H1 (cell line): ENCODE measurements at regions not wholly inside any gene's neighbourhood (a gene's known extent, or its start where the extent isn't known, plus 50 kb on each side); places are given as distances from the start of the nearest gene placed in this dataset.

Experiments
- CTCF ChIA-PET: fragments of 300-600 bp; sonication (Branson Sonifier 250); formaldehyde crosslinking; loops from one replicate; lab custom pipeline; 2021; ENCODE audit not compliant: partially characterized antibody; lab: Charles Lee
- POLR2A ChIA-PET: fragments of 300-600 bp; sonication (Branson Sonifier 250); formaldehyde crosslinking; loops from one replicate; lab custom pipeline; 2021; ENCODE audit warnings: inconsistent platforms; ENCODE audit not compliant: partially characterized antibody; lab: Charles Lee
- DNase-seq, 2 experiments: peaks; one replicate each; pipeline versions ENCODE4 v3.0.0 to v3.0.0-alpha.2; 2010 to 2022; ENCODE audit warnings: low spot score in 2 of 2, low read depth in 1 of 2, mixed read lengths in 1 of 2
- FAIRE-seq: peaks from 2 replicates; lab custom pipeline; 2011; peaks lifted over from hg19 to GRCh38; lab: Jason Lieb, UNC
- H2AFZ ChIP-seq: 2 replicates; pipeline ENCODE4 v1.8.1; 2012; ENCODE audit warnings: low read length, inconsistent platforms
- H2AK5ac ChIP-seq: 2 replicates; pipeline ENCODE4 v1.6.1; 2013; ENCODE audit warnings: low read depth, low read length
- H2BK120ac ChIP-seq: replicated peaks from 2 replicates; pipeline ENCODE3; 2013; ENCODE audit warnings: low read depth, low read length, inconsistent platforms
- H2BK12ac ChIP-seq: 2 replicates; pipeline ENCODE4 v1.6.1; 2013; ENCODE audit warnings: low read depth, low read length
- H2BK15ac ChIP-seq: 2 replicates; pipeline ENCODE4 v1.6.1; 2013; ENCODE audit warnings: low read length
- H2BK20ac ChIP-seq: 2 replicates; pipeline ENCODE4 v1.6.1; 2013; ENCODE audit warnings: low read length
- H2BK5ac ChIP-seq: 2 replicates; pipeline ENCODE4 v1.6.1; 2013; ENCODE audit warnings: low read depth, low read length
- H3K14ac ChIP-seq: 2 replicates; pipeline ENCODE4 v1.6.1; 2013; ENCODE audit warnings: inconsistent platforms; ENCODE audit not compliant: insufficient read length
- H3K18ac ChIP-seq: 2 replicates; pipeline ENCODE4 v1.6.1; 2013; ENCODE audit warnings: low read length; ENCODE audit errors: extremely low read depth
- H3K23ac ChIP-seq: 2 replicates; pipeline ENCODE4 v1.6.1; 2013; ENCODE audit warnings: inconsistent platforms; ENCODE audit not compliant: insufficient read length
- H3K23me2 ChIP-seq: 2 replicates; pipeline ENCODE4 v1.6.1; 2013; ENCODE audit warnings: low read depth, low read length
- H3K27ac ChIP-seq: 2 replicates; pipeline ENCODE4 v1.6.1; 2011; ENCODE audit warnings: low read depth, low read length, inconsistent platforms
- H3K27me3 ChIP-seq, 4 experiments: replicated peaks in 1 of 4; 1 replicate in 1 of 4; 2 replicates in 3 of 4; pipeline versions ENCODE4 v1.6.1 to v1.8.1; 2011 to 2013; ENCODE audit warnings: low read length in 3 of 4, mild to moderate bottlenecking in 3 of 4, inconsistent platforms in 2 of 4, mixed read lengths in 2 of 4, moderate library complexity in 1 of 4; ENCODE audit not compliant: control insufficient read depth in 3 of 4, insufficient read depth in 3 of 4; ENCODE audit errors: extremely low read depth in 1 of 4
- H3K36me3 ChIP-seq, 4 experiments: 2 replicates each; pipeline versions ENCODE4 v1.6.1 to v1.8.1; 2011 to 2013; ENCODE audit warnings: mild to moderate bottlenecking in 4 of 4, low read length in 3 of 4, moderate library complexity in 2 of 4, control low read depth in 1 of 4, inconsistent platforms in 1 of 4; ENCODE audit not compliant: insufficient read depth in 4 of 4, control insufficient read depth in 2 of 4
- H3K4ac ChIP-seq: replicated peaks from 2 replicates; pipeline ENCODE3; 2013; ENCODE audit warnings: low read length, low read depth, mixed read lengths, inconsistent platforms; ENCODE audit not compliant: insufficient read length
- H3K4me1 ChIP-seq, 4 experiments: replicated peaks in 1 of 4; 1 replicate in 1 of 4; 2 replicates in 3 of 4; pipeline versions ENCODE4 v1.6.1 to v1.8.1; 2011 to 2013; ENCODE audit warnings: low read length in 3 of 4, inconsistent platforms in 2 of 4, mixed read lengths in 1 of 4; ENCODE audit not compliant: insufficient read depth in 4 of 4, control insufficient read depth in 3 of 4
- H3K4me2 ChIP-seq, 2 experiments: 2 replicates each; pipeline versions ENCODE4 v1.6.1 to v1.8.1; 2011 to 2013; ENCODE audit warnings: low read depth in 2 of 2, low read length in 2 of 2, control low read depth in 1 of 2, inconsistent platforms in 1 of 2, mild to moderate bottlenecking in 1 of 2; ENCODE audit not compliant: insufficient read depth in 1 of 2
- H3K4me3 ChIP-seq, 4 experiments: fragments of 200-600, 300-600 bp in 1 of 4; sonication (generic), shearing (Covaris generic), sonication (Bioruptor Twin) in 1 of 4; 2 replicates each; pipeline versions ENCODE4 v1.5.1 to v1.8.1; 2011 to 2016; ENCODE audit warnings: low read length in 4 of 4, low read depth in 3 of 4, control low read depth in 2 of 4, inconsistent platforms in 2 of 4, mild to moderate bottlenecking in 2 of 4, mixed read lengths in 1 of 4, moderate library complexity in 1 of 4; ENCODE audit not compliant: insufficient read depth in 2 of 4; ENCODE audit errors: extremely low read depth in 1 of 4
- H3K56ac ChIP-seq: replicated peaks from 2 replicates; pipeline ENCODE3; 2013; ENCODE audit warnings: low read depth, mild to moderate bottlenecking, mixed read lengths, low read length, inconsistent platforms; ENCODE audit not compliant: insufficient read length
- H3K79me1 ChIP-seq: 2 replicates; pipeline ENCODE4 v1.6.1; 2013; ENCODE audit warnings: low read depth, low read length, control low read depth
- H3K79me2 ChIP-seq, 2 experiments: 2 replicates each; pipeline versions ENCODE4 v1.6.1 to v1.8.1; 2012 to 2013; ENCODE audit warnings: low read length in 2 of 2, mild to moderate bottlenecking in 2 of 2, inconsistent platforms in 1 of 2; ENCODE audit not compliant: insufficient read depth in 2 of 2, control insufficient read depth in 1 of 2
- H3K9ac ChIP-seq, 4 experiments: replicated peaks in 1 of 4; 1 replicate in 1 of 4; 2 replicates in 3 of 4; pipeline versions ENCODE4 v1.6.1 to v1.8.1; 2011 to 2013; ENCODE audit warnings: low read depth in 3 of 4, low read length in 3 of 4, control low read depth in 2 of 4, mild to moderate bottlenecking in 2 of 4, moderate library complexity in 2 of 4, inconsistent platforms in 1 of 4; ENCODE audit errors: extremely low read depth in 1 of 4
- H3K9me3 ChIP-seq, 2 experiments: 2 replicates each; pipeline versions ENCODE4 v1.6.1 to v1.8.1; 2012 to 2013; ENCODE audit warnings: mild to moderate bottlenecking in 2 of 2, moderate library complexity in 2 of 2, control low read depth in 1 of 2, inconsistent platforms in 1 of 2, low read depth in 1 of 2, low read length in 1 of 2, mixed read lengths in 1 of 2; ENCODE audit not compliant: insufficient read depth in 2 of 2
- H4K20me1 ChIP-seq, 2 experiments: replicated peaks in 1 of 2; 2 replicates each; pipeline versions ENCODE3 to v1.8.1; 2011 to 2013; ENCODE audit warnings: inconsistent platforms in 2 of 2, low read length in 2 of 2, mild to moderate bottlenecking in 1 of 2; ENCODE audit not compliant: insufficient read depth in 2 of 2, control insufficient read depth in 1 of 2
- H4K5ac ChIP-seq: 2 replicates; pipeline ENCODE4 v1.6.1; 2013; ENCODE audit warnings: low read length, low read depth, mixed read lengths, inconsistent platforms; ENCODE audit not compliant: insufficient read length
- H4K8ac ChIP-seq: 2 replicates; pipeline ENCODE4 v1.8.0; 2013; ENCODE audit warnings: mild to moderate bottlenecking, moderate library complexity, low read length, inconsistent platforms; ENCODE audit not compliant: insufficient read depth; ENCODE audit errors: extremely low read depth
- H4K91ac ChIP-seq: replicated peaks from 2 replicates; pipeline ENCODE3; 2013; ENCODE audit warnings: low read length, mixed read lengths, inconsistent platforms; ENCODE audit not compliant: insufficient read length
- ASH2L ChIP-seq: fragments of 200-600, 300-600 bp; sonication (generic); IDR thresholded peaks from one replicate; pipeline ENCODE4 v1.7.1; 2017; ENCODE audit warnings: low read length
- CBX8 ChIP-seq: fragments of 300-800, 300-1000 bp; sonication (generic); IDR thresholded peaks from 2 replicates; pipeline ENCODE4 v1.7.1; 2016; ENCODE audit warnings: low read depth, low read length, borderline replicate concordance
- CTBP2 ChIP-seq: IDR thresholded peaks from 2 replicates; pipeline ENCODE4 v1.7.0; 2011; ENCODE audit warnings: borderline replicate concordance, mild to moderate bottlenecking, moderate library complexity, mixed read lengths, low read length; ENCODE audit not compliant: insufficient read depth, insufficient read length
- EZH2 ChIP-seq: fragments of 200-600 bp; sonication (generic); IDR thresholded peaks from 2 replicates; pipeline ENCODE4 v1.7.1; 2012; ENCODE audit warnings: low read depth, mild to moderate bottlenecking, moderate library complexity, low read length, inconsistent platforms; ENCODE audit not compliant: severe bottlenecking
- HDAC2 ChIP-seq, 2 experiments: fragments of 300-600 bp in 1 of 2; sonication (generic) in 1 of 2; IDR thresholded peaks; 2 replicates each; pipeline ENCODE4 v1.6.1; 2011 to 2012; ENCODE audit warnings: low read depth in 2 of 2, low read length in 2 of 2, mild to moderate bottlenecking in 2 of 2, moderate library complexity in 2 of 2, borderline replicate concordance in 1 of 2, inconsistent platforms in 1 of 2
- KDM1A ChIP-seq: fragments of 200-600, 300-600 bp; sonication (generic); IDR thresholded peaks from 2 replicates; pipeline ENCODE4 v1.7.1; 2016; ENCODE audit warnings: mild to moderate bottlenecking, low read length, borderline replicate concordance
- MAX ChIP-seq: IDR thresholded peaks from 2 replicates; pipeline ENCODE4 v1.6.1; 2012; ENCODE audit warnings: inconsistent platforms
- RBBP5 ChIP-seq: IDR thresholded peaks from 2 replicates; pipeline ENCODE4 v1.7.1; 2012; ENCODE audit warnings: low read depth, mild to moderate bottlenecking, inconsistent platforms, low read length, moderate library complexity, borderline replicate concordance
- RXRA ChIP-seq: IDR thresholded peaks from 2 replicates; pipeline ENCODE4 v1.6.1; 2011; ENCODE audit warnings: low read depth, mild to moderate bottlenecking, low read length, moderate library complexity; ENCODE audit not compliant: insufficient read depth
- SAP30 ChIP-seq: fragments of 300-600 bp; sonication (generic); IDR thresholded peaks from 2 replicates; pipeline ENCODE4 v1.7.1; 2012; ENCODE audit warnings: low read length, moderate library complexity, mild to moderate bottlenecking, inconsistent platforms; ENCODE audit not compliant: insufficient read depth, insufficient replicate concordance
- SP4 ChIP-seq: IDR thresholded peaks from 2 replicates; pipeline ENCODE4 v1.6.1; 2012; ENCODE audit warnings: low read length, inconsistent platforms
- SRF ChIP-seq: IDR thresholded peaks from 2 replicates; pipeline ENCODE4 v1.6.1; 2011; ENCODE audit warnings: mild to moderate bottlenecking, low read depth, low read length, moderate library complexity
- WGBS, 2 experiments: shearing (Covaris generic) in 1 of 2; methylation state at CpG; one replicate each; pipeline versions ENCODE4 v1.1.6 to v1.1.7; 2013 to 2015; ENCODE audit warnings: low lambda C conversion rate in 2 of 2, mixed read lengths in 2 of 2, inconsistent platforms in 1 of 2, low coverage in 1 of 2, missing lambda C conversion rate in 1 of 2; ENCODE audit not compliant: insufficient replicate concordance in 2 of 2, insufficient coverage in 1 of 2, insufficient read length in 1 of 2; ENCODE audit errors: extremely low coverage in 1 of 2, missing lambda C conversion rate in 1 of 2; 5-methylcytosine and 5-hydroxymethylcytosine counted together
- TF ChIP-seq, protein P1 (sequence below): IDR thresholded peaks from 2 replicates; pipeline ENCODE4 v1.6.1; 2011; ENCODE audit warnings: low read depth, mild to moderate bottlenecking, low read length; ENCODE audit not compliant: insufficient read depth

- H3K14ac ChIP-seq = no peak overlapping the region
- no peak overlapping the region for H2AFZ ChIP-seq
- H2BK120ac ChIP-seq = no peak overlapping the region
- H3K18ac ChIP-seq = no peak overlapping the region
- no peak overlapping the region for H4K5ac ChIP-seq
- H3K23ac ChIP-seq = no peak overlapping the region
- H2BK5ac ChIP-seq = no peak overlapping the region
- DNase-seq (no peak), FAIRE-seq (no peak)
- no peak overlapping the region for H3K4me2 ChIP-seq
- H3K27me3 ChIP-seq = no peaks in the 10 kb centered on the region
- no peak overlapping the region for H2AK5ac ChIP-seq
- no peak overlapping the region for H3K27ac ChIP-seq
- H3K36me3 ChIP-seq = no peaks in the 10 kb centered on the region
- H2BK15ac ChIP-seq = no peak overlapping the region
- H3K4me1 ChIP-seq = no peaks in the 10 kb centered on the region; a peak in 1 of 7 replicates
- no peaks in the 10 kb centered on the region for H3K9me3 ChIP-seq
- no peak overlapping the region for H2BK20ac ChIP-seq
- H3K4ac ChIP-seq = no peak overlapping the region
- H3K79me1 ChIP-seq = no peaks in the 10 kb centered on the region
- H4K20me1 ChIP-seq = no peaks in the 10 kb centered on the region
- no peak overlapping the region for H4K8ac ChIP-seq
- CTCF ChIA-PET = interaction anchor here (0.7 kb wide), 1 partner anchor 21 kb away, joined by 3 read pairs; no protein-coding TSS in a partner anchor
- no peak overlapping the region for H3K9ac ChIP-seq
- H3K4me3 ChIP-seq = no peak overlapping the region
- H3K56ac ChIP-seq = no peak overlapping the region
- H4K91ac ChIP-seq = no peak overlapping the region
- WGBS, 2 experiments = 88% methylated on average over 4 of the region's 4 CpGs; no CpG with 5 or more reads in 1 of the 2 experiments
- POLR2A ChIA-PET = no interaction called here
- H2BK12ac ChIP-seq = no peak overlapping the region
- no peaks in the 10 kb centered on the region for H3K23me2 ChIP-seq
- H3K79me2 ChIP-seq = no peaks in the 10 kb centered on the region
- TF ChIP-seq SRF = no peak
- no peak for TF ChIP-seq EZH2
- TF ChIP-seq, protein P1, sequence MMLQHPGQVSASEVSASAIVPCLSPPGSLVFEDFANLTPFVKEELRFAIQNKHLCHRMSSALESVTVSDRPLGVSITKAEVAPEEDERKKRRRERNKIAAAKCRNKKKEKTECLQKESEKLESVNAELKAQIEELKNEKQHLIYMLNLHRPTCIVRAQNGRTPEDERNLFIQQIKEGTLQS = no peak
- no peak for TF ChIP-seq KDM1A
- TF ChIP-seq RBBP5 = no peak
- no peak for TF ChIP-seq ASH2L
- no peak for TF ChIP-seq SAP30
- TF ChIP-seq CTBP2 = no peak
- no peak for TF ChIP-seq CBX8
- no peak for TF ChIP-seq SP4
- no peak for TF ChIP-seq MAX
- TF ChIP-seq HDAC2 (IDR thresholded peaks at IDR 0.05; ENCODE audit: borderline replicate concordance in 1 of 2, low read depth in 2 of 2, low read length in 2 of 2) = no peak
- no peak for TF ChIP-seq RXRA
Observed at GRCh38 chr5:109597893-109598292, 91.8 kb upstream of the MAN2A1 start.
